Vagina (tissue), 2 donors: ENCODE measurements at regions not wholly inside any gene's neighbourhood (a gene's known extent, or its start where the extent isn't known, plus 50 kb on each side); places are given as distances from the start of the nearest gene placed in this dataset.

ENCODE experiments used
- DNase-seq, 2 donors: peaks; one replicate each; pipeline ENCODE4 v3.0.0-alpha.2; 2017; ENCODE audit errors: extremely low spot score in 2 of 2
- H3K27ac ChIP-seq: fragments of 200-600 bp; sonication (generic); one replicate; pipeline ENCODE4 v1.5.1; 2019
- H3K27me3 ChIP-seq: fragments of 200-600 bp; sonication (generic); one replicate; pipeline ENCODE4 v1.5.1; 2019
- H3K36me3 ChIP-seq, 2 donors: fragments of 200-600 bp; sonication (generic); one replicate each; pipeline ENCODE4 v1.5.1; 2017 to 2019
- H3K4me1 ChIP-seq: fragments of 200-600 bp; sonication (generic); one replicate; pipeline ENCODE4 v1.5.1; 2019
- H3K4me3 ChIP-seq, 2 donors: fragments of 200-600 bp; sonication (generic); 1 replicate in 1 of 2; 2 replicates in 1 of 2; pipeline ENCODE4 v1.5.1; 2016 to 2019
- H3K9me3 ChIP-seq: fragments of 200-600 bp; sonication (generic); one replicate; pipeline ENCODE4 v1.5.1; 2019
- CTCF ChIP-seq, 3 experiments: fragments of 450-650 bp in 2 of 3; fragments of 200-600 bp in 1 of 3; sonication (generic) in 1 of 3; IDR thresholded peaks; one replicate each; pipeline ENCODE4 v1.5.1; 2017 to 2019; ENCODE audit warnings: antibody characterized with exemption in 3 of 3, mild to moderate bottlenecking in 2 of 3, moderate library complexity in 2 of 3
- POLR2A ChIP-seq, 2 donors: fragments of 450-650 bp; IDR thresholded peaks; one replicate each; pipeline ENCODE4 v1.6.1; 2017; ENCODE audit warnings: antibody characterized with exemption in 2 of 2, mild to moderate bottlenecking in 2 of 2, moderate library complexity in 2 of 2
- POLR2AphosphoS5 ChIP-seq, 2 donors: sonication (generic); formaldehyde crosslinking; IDR thresholded peaks; one replicate each; pipeline ENCODE4 v1.9.0; 2017; ENCODE audit warnings: antibody characterized with exemption in 2 of 2, mild to moderate bottlenecking in 2 of 2, low read depth in 1 of 2; ENCODE audit not compliant: insufficient read depth in 1 of 2
- intact Hi-C: fragments of 100-400 bp; cut with DNase I; formaldehyde crosslinking; loops from one replicate; pipeline ENCODE4 v1.15.1; 2023

- intact Hi-C loops, result no loop called here
- Histone ChIP-seq H3K9me3 (no peaks in the 10 kb centered on the region), H3K36me3 (no peaks in the 10 kb centered on the region), H3K27ac (no peak overlapping the region), H3K4me1 (no peaks in the 10 kb centered on the region), H3K4me3 (no peak overlapping the region), H3K27me3 (no peaks in the 10 kb centered on the region)
- no peak for DNase-seq
- TF ChIP-seq POLR2A (IDR thresholded peaks at IDR 0.05) (no peak), POLR2AphosphoS5 (IDR thresholded peaks at IDR 0.05; ENCODE audit: insufficient read depth in 1 of 2, low read depth in 1 of 2) (no peak), CTCF (IDR thresholded peaks at IDR 0.05) (no peak)
These were observed 79.5 kb upstream of the CHMP2B start for GRCh38 chr3:87147562-87147961.

- no peak for DNase-seq
- H3K27ac ChIP-seq, result no peak overlapping the region
- H3K9me3 ChIP-seq, result peaks cover 6% of the 10 kb centered on the region
- no peaks in the 10 kb centered on the region for H3K27me3 ChIP-seq
- no peaks in the 10 kb centered on the region for H3K36me3 ChIP-seq
- TF ChIP-seq POLR2AphosphoS5 (IDR thresholded peaks at IDR 0.05; ENCODE audit: insufficient read depth in 1 of 2, low read depth in 1 of 2) (no peak), POLR2A (IDR thresholded peaks at IDR 0.05) (no peak)
- no peaks in the 10 kb centered on the region for H3K4me1 ChIP-seq
- H3K4me3 ChIP-seq, result no peak overlapping the region
- intact Hi-C loops, result no loop called here
These were observed 81.6 kb upstream of the CHMP2B start for GRCh38 chr3:87145553-87145952.

- DNase-seq, result no peak
- H3K27ac ChIP-seq, result no peak overlapping the region
- TF ChIP-seq POLR2A (IDR thresholded peaks at IDR 0.05), result no peak
- TF ChIP-seq CTCF (IDR thresholded peaks at IDR 0.05), result no peak
- no peak for TF ChIP-seq POLR2AphosphoS5 (IDR thresholded peaks at IDR 0.05; ENCODE audit: insufficient read depth in 1 of 2, low read depth in 1 of 2)
- no peaks in the 10 kb centered on the region for H3K27me3 ChIP-seq
- H3K9me3 ChIP-seq, result peaks cover 2% of the 10 kb centered on the region
- intact Hi-C loops, result no loop called here
- H3K36me3 ChIP-seq, result no peaks in the 10 kb centered on the region
- H3K4me3 ChIP-seq, result no peak overlapping the region
- H3K4me1 ChIP-seq, result no peaks in the 10 kb centered on the region
These were observed 91.0 kb upstream of the CHMP2B start for GRCh38 chr3:87136066-87136596.

GRCh38 chr3:87135412-87135811 lies 91.7 kb upstream of the CHMP2B start:
- intact Hi-C loops, result no loop called here
- Histone ChIP-seq H3K36me3 (no peaks in the 10 kb centered on the region), H3K4me1 (no peaks in the 10 kb centered on the region), H3K9me3 (no peaks in the 10 kb centered on the region), H3K4me3 (no peak overlapping the region), H3K27ac (no peak overlapping the region), H3K27me3 (no peaks in the 10 kb centered on the region)
- DNase-seq, result no peak
- TF ChIP-seq POLR2AphosphoS5 (IDR thresholded peaks at IDR 0.05; ENCODE audit: insufficient read depth in 1 of 2, low read depth in 1 of 2) (no peak), CTCF (IDR thresholded peaks at IDR 0.05) (no peak), POLR2A (IDR thresholded peaks at IDR 0.05) (no peak)

GRCh38 chr3:87132801-87133200 lies 94.3 kb upstream of the CHMP2B start:
- Histone ChIP-seq H3K4me1 (no peaks in the 10 kb centered on the region), H3K4me3 (no peak overlapping the region), H3K36me3 (no peaks in the 10 kb centered on the region), H3K27ac (no peak overlapping the region), H3K27me3 (no peaks in the 10 kb centered on the region), H3K9me3 (no peaks in the 10 kb centered on the region)
- intact Hi-C loops, result no loop called here
- TF ChIP-seq POLR2A (IDR thresholded peaks at IDR 0.05) (no peak), POLR2AphosphoS5 (IDR thresholded peaks at IDR 0.05; ENCODE audit: insufficient read depth in 1 of 2, low read depth in 1 of 2) (no peak), CTCF (IDR thresholded peaks at IDR 0.05) (no peak)
- no peak for DNase-seq
